Endothelial cell of umbilical vein (primary cell): ENCODE measurements at regions not wholly inside any gene's neighbourhood (a gene's known extent, or its start where the extent isn't known, plus 50 kb on each side); places are given as distances from the start of the nearest gene placed in this dataset.

Source experiments
- CTCF ChIP-seq, 2 donors: IDR thresholded peaks; 1 replicate in 1 of 2; 2 replicates in 1 of 2; pipeline ENCODE4 v1.5.1; 2011; ENCODE audit warnings: low read length in 2 of 2, mild to moderate bottlenecking in 2 of 2, moderate library complexity in 2 of 2, control low read depth in 1 of 2, inconsistent platforms in 1 of 2, low read depth in 1 of 2; ENCODE audit not compliant: insufficient read depth in 1 of 2; ENCODE audit errors: extremely low read depth in 1 of 2
- POLR2AphosphoS5 ChIP-seq: IDR thresholded peaks from 2 replicates; pipeline ENCODE4 v1.6.1; 2012; ENCODE audit warnings: low read depth, mild to moderate bottlenecking, control low read depth, low read length, moderate library complexity; ENCODE audit not compliant: insufficient read depth

GRCh38 chr11:109728056-109728455 is 306.1 kb downstream of the C11orf87 start:
- TF ChIP-seq CTCF (IDR thresholded peaks at IDR 0.05; ENCODE audit: extremely low read depth in 1 of 2, insufficient read depth in 1 of 2, low read depth in 1 of 2, low read length in 2 of 2) (no peak), POLR2AphosphoS5 (no peak)
